ENCODE measurements at regions not wholly inside any gene's neighbourhood (a gene's known extent, or its start where the extent isn't known, plus 50 kb on each side); places are given as distances from the start of the nearest gene placed in this dataset.

DNA sequence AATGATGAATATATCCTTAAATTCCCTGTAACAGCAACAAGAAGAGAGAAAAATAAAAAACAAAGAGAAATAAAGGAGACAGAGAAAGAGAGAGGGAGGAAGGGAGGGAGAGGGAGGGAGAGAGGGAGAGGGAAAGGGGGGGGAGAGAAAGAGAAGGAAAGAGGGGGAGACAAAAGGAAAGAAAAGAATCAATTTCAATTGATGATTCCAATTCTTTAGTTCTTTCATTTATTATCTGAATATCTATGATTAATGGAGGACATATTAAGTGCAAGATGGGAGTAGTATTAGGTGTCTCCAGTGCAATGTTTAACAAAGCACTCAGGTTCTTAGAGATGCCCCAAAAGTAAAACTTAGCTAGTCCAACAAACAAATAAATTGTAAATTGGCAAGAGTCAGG is 97.2 kb upstream of the DPP10 start:
- no peak for TF ChIP-seq TAF1 (IDR thresholded peaks at IDR 0.05; ENCODE audit: borderline replicate concordance, insufficient read depth, low read length)
- no peak for TF ChIP-seq POLR2AphosphoS5 (IDR thresholded peaks at IDR 0.05; ENCODE audit: low read depth, low read length)
- TF ChIP-seq, protein P1, sequence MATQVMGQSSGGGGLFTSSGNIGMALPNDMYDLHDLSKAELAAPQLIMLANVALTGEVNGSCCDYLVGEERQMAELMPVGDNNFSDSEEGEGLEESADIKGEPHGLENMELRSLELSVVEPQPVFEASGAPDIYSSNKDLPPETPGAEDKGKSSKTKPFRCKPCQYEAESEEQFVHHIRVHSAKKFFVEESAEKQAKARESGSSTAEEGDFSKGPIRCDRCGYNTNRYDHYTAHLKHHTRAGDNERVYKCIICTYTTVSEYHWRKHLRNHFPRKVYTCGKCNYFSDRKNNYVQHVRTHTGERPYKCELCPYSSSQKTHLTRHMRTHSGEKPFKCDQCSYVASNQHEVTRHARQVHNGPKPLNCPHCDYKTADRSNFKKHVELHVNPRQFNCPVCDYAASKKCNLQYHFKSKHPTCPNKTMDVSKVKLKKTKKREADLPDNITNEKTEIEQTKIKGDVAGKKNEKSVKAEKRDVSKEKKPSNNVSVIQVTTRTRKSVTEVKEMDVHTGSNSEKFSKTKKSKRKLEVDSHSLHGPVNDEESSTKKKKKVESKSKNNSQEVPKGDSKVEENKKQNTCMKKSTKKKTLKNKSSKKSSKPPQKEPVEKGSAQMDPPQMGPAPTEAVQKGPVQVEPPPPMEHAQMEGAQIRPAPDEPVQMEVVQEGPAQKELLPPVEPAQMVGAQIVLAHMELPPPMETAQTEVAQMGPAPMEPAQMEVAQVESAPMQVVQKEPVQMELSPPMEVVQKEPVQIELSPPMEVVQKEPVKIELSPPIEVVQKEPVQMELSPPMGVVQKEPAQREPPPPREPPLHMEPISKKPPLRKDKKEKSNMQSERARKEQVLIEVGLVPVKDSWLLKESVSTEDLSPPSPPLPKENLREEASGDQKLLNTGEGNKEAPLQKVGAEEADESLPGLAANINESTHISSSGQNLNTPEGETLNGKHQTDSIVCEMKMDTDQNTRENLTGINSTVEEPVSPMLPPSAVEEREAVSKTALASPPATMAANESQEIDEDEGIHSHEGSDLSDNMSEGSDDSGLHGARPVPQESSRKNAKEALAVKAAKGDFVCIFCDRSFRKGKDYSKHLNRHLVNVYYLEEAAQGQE (IDR thresholded peaks at IDR 0.05; ENCODE audit: insufficient read depth in 1 of 2, low read depth in 2 of 2, low read length in 2 of 2): no peak
- TF ChIP-seq FOXP2 (optimal IDR thresholded peaks at IDR 0.05; ENCODE audit: borderline replicate concordance, extremely low read depth, extremely low read length, insufficient read depth): no peak
- TF ChIP-seq SIN3A (IDR thresholded peaks at IDR 0.05; ENCODE audit: borderline replicate concordance, insufficient read depth, low read length): no peak

DNA sequence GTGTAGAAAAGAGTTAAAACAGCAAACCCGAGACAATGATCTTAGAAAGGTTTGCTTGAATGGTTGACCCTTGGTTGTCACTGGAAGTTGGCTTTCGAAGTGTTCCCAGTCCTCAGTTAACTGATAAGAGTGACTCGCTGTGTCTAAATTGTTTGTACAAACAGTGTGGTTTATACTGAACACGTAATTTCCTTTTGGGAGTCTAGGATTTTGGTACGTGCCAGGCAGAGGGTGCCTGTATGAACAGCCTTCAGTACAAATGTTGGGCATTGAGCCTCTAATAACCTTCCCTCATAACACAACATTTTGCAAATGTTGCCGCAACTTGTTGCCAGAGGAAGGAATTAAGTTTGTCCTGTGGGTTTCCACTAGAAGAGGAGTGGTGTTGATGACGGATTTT is 95.8 kb upstream of the DPP10 start:
- TF ChIP-seq, protein P1 (IDR thresholded peaks at IDR 0.05; ENCODE audit: insufficient read depth in 1 of 2, low read depth in 2 of 2, low read length in 2 of 2): no peak
- TF ChIP-seq FOXP2 (optimal IDR thresholded peaks at IDR 0.05; ENCODE audit: borderline replicate concordance, extremely low read depth, extremely low read length, insufficient read depth) (no peak), SIN3A (IDR thresholded peaks at IDR 0.05; ENCODE audit: borderline replicate concordance, insufficient read depth, low read length) (no peak), TAF1 (IDR thresholded peaks at IDR 0.05; ENCODE audit: borderline replicate concordance, insufficient read depth, low read length) (no peak), POLR2AphosphoS5 (IDR thresholded peaks at IDR 0.05; ENCODE audit: low read depth, low read length) (no peak)

DNA sequence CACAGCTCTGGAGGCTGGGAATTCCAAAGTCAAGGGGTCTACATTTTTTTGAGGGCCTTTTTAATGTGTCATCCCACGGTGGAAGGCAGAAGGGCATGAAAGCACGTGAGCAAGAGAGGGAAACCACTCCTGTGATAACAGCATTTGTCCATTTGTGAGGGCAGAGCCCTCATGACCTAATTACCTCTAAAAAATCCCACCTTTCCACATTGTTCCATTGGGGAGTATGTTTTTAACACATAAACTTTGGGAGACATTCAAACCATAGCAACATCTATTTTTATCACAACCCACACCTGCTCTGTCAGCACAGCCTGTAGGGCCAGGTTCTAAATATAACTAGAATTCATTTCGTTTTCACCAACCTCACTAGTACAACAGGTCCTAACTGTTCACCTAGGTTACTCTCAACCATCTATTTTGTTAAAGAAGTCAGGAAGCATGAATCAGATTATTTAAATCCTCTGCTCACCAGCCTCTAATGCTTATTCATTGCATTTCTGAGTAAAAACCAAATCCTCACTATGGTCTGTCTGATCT is 92.2 kb upstream of the DPP10 start:
- TF ChIP-seq, protein P1 (IDR thresholded peaks at IDR 0.05; ENCODE audit: insufficient read depth in 1 of 2, low read depth in 2 of 2, low read length in 2 of 2): no peak
- TF ChIP-seq TAF1 (IDR thresholded peaks at IDR 0.05; ENCODE audit: borderline replicate concordance, insufficient read depth, low read length) (no peak), POLR2AphosphoS5 (IDR thresholded peaks at IDR 0.05; ENCODE audit: low read depth, low read length) (no peak), FOXP2 (optimal IDR thresholded peaks at IDR 0.05; ENCODE audit: borderline replicate concordance, extremely low read depth, extremely low read length, insufficient read depth) (no peak)

DNA sequence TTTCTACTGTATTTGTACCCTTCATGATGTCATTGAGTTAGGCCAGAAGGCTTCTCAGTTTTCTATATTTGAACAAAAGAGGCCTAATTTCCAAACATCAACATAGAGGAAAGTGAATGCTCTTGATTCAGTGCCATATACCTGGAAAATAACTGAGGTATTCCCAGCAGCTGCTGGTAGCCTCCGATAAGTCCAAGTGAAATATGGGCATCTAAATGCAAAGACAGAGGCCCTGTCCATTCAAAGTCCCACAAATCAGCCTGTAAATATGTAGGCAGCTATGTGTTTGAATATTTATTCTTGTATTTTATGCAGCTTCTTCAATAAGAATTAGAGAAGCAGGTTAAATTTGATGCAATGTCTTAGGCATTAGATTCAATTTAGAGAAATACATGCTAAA is 89.5 kb upstream of the DPP10 start:
- TF ChIP-seq, protein P1 (IDR thresholded peaks at IDR 0.05; ENCODE audit: insufficient read depth in 1 of 2, low read depth in 2 of 2, low read length in 2 of 2): no peak
- TF ChIP-seq SIN3A (IDR thresholded peaks at IDR 0.05; ENCODE audit: borderline replicate concordance, insufficient read depth, low read length) (no peak), POLR2AphosphoS5 (IDR thresholded peaks at IDR 0.05; ENCODE audit: low read depth, low read length) (no peak), FOXP2 (optimal IDR thresholded peaks at IDR 0.05; ENCODE audit: borderline replicate concordance, extremely low read depth, extremely low read length, insufficient read depth) (no peak), TAF1 (IDR thresholded peaks at IDR 0.05; ENCODE audit: borderline replicate concordance, insufficient read depth, low read length) (no peak)

DNA sequence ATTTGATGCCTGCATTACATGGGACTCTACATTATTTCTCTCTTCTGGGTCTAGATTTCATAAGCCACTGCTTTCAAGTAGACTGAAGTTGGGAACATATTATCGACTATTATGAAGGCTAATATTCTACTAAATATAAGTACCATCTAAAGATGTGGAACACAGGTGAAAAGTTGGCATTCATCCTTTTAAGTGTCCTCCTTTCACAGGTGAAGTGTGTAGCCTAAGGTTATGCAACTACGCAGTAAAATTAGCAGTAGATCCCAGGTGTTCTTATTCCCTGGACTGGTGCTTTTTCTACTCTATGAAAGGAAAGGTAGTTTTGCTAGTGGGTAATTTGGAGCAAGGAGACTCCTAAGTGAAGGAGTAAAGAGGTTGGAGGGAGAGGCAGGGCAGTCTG is 88.2 kb upstream of the DPP10 start:
- TF ChIP-seq SIN3A (IDR thresholded peaks at IDR 0.05; ENCODE audit: borderline replicate concordance, insufficient read depth, low read length): no peak
- no peak for TF ChIP-seq POLR2AphosphoS5 (IDR thresholded peaks at IDR 0.05; ENCODE audit: low read depth, low read length)
- TF ChIP-seq, protein P1 (IDR thresholded peaks at IDR 0.05; ENCODE audit: insufficient read depth in 1 of 2, low read depth in 2 of 2, low read length in 2 of 2): no peak
- TF ChIP-seq FOXP2 (optimal IDR thresholded peaks at IDR 0.05; ENCODE audit: borderline replicate concordance, extremely low read depth, extremely low read length, insufficient read depth): no peak
- TF ChIP-seq TAF1 (IDR thresholded peaks at IDR 0.05; ENCODE audit: borderline replicate concordance, insufficient read depth, low read length): no peak
